Cerebellar cortex (tissue), 1 donor: ENCODE measurements at regions not wholly inside any gene's neighbourhood (a gene's known extent, or its start where the extent isn't known, plus 50 kb on each side); places are given as distances from the start of the nearest gene placed in this dataset.
A peak's percentile ranks its signal among the peaks of the same experiment; 100 is the strongest.

ENCODE experiments used
- DNase-seq: peaks from one replicate; pipeline ENCODE4 v3.0.0-alpha.2; 2015; ENCODE audit warnings: low spot score

DNA sequence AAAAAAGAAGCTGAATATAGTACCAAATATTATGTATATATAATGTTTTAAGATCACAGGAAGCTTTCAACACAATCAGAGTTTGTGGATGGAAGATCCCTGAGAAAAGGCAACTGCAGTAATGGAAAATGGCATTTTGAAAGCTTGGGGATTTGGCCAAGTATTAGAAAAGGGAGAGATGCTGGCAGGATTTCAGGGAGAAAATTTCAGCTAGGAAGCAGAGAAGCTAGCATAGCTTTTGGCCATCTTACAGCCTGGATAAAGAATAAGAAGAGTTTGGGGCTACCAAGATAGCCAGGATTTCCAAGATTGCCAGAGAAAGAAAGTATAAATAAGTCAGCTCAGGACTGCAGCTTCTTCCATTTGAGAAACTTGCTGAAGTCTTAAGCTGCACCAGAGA, 440.8 kb upstream of the LUZP2 start:
- no peak for DNase-seq

DNA sequence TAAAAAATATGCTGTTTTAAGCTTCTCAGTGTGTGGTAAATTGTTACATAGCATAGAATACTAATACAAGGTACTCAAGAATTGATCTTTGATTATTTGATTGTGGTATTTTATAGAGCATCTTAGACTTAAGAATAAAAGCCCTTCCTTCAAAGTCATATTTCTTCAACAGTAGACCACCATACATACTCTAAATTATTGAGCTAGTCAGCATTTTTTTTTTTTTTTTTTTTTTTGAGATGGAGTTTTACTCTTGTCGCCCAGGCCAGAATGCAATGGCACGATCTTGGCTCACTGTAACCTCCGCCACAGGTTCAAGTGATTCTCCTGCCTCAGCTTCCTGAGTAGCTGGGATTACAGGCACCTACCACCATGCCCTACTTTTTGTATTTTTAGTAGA, 436.7 kb upstream of the LUZP2 start:
- no peak for DNase-seq

DNA sequence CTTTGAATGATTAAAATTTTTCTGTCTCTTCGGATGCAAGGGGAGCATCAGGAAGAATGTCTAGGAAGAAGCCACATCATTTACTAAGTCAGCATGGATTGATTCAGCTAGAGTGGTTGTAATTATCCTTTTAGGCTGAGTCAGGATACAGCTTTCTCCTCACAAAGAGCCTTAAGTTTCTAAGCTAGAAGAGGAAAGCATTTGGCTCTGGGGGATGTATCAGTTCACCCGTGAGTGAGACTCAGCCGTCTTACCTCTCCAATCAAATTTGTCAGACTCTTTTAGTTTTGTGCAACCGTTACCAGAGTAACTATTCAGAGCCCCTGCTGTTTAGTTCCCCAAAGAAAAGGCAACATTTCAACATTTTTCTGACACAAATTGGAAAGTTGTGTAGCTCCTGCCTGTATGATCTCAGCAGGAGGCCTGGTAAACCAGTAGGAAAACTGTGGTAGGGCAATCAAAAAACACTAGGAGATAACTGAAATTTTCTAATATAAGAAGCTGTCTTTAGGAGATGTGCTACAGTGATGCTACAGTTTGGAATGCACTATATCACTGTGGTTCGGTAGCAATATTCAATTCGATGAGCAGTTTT, 432.4 kb upstream of the LUZP2 start:
- no peak for DNase-seq

DNA sequence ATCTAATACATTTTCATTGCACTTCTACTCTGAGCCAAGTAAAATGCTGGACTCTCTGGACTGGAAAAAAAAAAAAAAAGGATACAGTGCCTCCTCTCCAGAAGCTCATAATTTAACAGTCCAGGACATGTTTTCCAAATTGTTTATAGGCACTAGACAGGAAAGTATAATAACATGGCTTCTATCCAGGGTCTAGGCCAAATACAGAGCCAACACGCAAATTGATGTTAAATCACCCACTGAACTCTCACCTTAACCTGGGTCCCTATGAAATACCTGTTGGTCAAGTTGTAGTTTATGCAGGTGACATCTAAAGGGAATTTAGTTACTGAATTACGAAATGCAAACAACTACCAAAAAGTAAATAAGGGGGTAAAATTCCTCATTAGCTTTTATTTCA, 428.7 kb upstream of the LUZP2 start:
- no peak for DNase-seq

DNA sequence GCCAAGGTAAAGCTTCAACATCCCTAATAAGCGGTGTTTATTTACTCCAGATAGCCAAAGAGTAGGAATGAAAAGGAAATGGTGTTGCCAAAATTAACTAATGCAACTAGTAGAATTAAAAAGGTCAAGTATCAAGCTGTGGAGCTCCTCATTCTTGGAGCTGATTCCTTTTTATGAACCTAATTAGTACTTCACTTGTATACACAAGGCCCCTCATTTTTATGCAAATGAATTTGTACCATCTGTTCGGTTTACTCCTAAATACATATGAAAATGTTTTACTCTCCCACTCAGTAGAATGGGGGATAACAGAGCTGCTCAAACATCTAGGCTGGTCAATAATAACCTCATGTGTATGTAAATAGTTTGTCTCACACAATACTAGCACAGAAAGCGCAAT, 426.4 kb upstream of the LUZP2 start:
- DNase-seq: no peak

DNA sequence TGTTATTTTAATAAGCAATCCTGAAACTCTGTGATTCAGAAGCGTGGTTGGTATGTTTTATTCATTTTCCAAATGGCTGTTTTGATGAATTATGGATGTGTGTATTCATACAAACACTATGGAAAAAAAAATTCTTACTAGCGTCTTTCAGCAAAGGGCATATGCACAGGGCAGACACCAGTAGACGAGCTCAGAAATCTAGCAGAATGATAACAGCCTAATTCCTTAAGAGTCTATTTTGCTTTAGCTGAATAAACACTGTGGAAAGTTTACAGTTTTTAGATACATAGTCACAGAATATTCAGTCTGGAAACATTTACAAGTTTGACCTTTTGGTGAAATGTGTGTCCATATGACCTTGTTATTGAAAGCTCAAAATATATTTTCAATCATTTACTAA, 418.8 kb upstream of the LUZP2 start:
- DNase-seq: no peak

DNA sequence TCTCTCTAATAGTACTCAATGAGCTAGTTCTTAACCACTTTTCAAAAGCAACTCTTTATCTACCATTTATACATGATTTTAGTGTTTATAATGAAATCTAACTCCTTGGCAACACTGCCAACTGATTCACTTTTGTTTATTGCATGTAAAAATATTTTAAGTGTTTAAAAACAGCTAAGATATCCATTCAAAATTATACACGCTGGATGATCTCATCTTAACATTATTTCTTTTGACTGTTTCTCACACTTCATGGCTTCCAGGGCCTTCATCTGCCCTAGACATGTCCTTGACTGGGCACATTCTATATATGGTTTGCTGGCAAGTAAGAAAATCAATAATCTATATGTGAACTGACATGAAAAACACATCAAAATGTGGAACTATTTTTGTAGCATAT, 414.6 kb upstream of the LUZP2 start:
- no peak for DNase-seq

DNA sequence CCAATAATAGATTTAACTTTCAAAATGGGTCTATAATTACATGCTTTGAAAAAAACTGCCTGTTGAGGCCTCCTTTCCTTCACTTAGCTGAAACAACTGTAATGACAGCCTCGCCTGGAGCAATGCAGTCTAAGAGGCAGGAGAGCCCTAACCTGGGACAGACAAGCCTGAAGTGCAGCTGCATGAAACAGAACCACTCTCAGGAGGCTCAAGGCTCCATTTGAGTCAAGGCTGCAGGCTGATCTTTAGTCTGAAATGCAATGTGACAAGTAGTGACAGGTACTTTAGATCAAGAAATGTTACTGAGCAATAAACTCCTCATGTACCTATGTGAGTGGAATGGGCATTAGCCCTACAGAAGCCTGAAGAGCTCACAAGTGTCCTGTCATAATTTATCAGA, 414.0 kb upstream of the LUZP2 start:
- no peak for DNase-seq

DNA sequence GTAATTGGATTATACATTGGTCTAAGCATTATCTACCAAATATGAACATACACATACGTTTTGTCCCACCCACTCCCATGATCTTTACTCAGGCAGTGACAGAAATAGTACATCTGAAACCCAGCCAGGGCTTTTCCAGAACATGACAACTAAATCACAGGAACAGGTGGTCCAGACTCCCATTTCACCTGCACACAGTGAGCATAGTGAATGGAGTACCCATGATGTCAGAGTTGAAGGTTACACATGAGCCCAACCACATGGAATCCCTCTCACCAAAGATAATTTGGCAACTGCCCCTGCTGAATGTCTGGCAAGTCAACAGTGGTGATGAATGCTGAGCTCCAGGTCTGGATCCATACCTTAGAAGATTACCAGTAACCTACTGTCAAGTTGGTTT, 411.9 kb upstream of the LUZP2 start:
- no peak for DNase-seq

DNA sequence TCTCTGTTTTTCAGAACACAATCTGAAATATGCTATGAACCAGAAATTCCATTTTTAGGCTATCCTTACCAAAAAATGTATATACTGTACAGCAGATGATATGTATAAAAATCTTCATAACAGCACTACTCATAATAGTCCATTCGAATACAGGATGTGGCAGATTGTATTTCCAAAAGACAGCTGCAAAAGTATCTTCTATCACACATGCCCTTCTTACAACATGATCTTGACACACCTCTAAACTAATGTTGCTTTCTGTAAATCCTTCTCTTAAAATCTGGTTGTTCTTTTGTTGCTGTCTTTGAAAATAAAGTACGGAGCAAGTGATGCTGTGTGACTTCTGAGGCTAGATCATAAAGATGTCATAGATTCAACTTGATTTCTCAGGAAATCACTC, 409.9 kb upstream of the LUZP2 start:
- no peak for DNase-seq

DNA sequence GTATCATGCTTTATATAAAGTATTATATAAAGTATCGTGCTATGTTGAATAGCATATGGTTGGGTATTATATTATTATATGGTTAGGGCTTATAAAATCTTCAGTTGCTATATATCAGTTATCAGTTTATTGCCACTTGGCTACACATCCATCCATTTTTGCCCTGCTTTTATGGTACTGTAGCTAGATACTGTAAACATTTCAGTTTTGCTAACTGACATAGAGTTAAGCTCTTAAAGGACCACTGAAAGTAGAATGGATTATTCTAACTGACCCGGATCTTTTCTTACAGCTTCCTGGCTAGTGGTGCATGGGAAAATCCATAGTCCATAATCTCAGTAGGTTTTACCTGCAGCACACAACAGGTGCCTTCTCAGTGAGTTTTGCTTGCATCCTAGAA, 405.3 kb upstream of the LUZP2 start:
- no peak for DNase-seq

DNA sequence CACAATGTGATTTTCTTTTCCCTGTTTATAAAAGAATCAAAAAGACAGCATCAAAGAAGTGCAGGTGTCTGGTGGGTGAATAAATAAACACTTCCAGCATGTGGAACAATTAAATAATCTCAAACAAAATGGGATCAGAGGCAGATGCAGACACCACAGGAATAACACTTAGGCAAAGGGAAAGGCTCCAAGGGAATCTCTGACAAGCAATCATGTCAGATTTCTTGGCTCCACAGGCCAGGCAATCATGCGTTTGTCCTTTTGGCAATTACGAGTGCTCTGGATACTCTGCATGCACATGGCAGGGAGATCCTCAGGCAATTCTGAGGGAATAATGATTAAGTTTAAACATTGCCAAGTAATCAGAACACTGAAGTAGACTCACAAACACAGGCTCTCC, 403.5 kb upstream of the LUZP2 start:
- DNase-seq: peak; percentile 19

DNA sequence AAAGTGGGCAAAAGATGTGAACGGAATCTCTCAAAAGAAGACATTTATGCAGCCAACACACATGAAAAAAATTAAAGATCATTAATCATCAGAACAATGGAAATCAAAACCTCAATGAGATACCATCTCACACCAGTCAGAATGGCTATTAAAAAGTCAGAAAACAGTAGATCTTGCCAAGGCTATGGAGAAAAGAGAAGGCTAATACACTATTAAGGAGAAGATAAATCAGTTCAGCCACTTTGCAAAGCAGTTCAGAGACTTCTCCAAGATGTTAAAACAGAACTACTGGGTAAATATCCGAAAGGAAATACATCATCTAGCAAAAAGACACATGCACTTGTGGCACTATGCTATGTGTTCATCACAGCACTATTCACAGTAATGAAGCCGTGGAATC, 388.2 kb upstream of the LUZP2 start:
- no peak for DNase-seq

DNA sequence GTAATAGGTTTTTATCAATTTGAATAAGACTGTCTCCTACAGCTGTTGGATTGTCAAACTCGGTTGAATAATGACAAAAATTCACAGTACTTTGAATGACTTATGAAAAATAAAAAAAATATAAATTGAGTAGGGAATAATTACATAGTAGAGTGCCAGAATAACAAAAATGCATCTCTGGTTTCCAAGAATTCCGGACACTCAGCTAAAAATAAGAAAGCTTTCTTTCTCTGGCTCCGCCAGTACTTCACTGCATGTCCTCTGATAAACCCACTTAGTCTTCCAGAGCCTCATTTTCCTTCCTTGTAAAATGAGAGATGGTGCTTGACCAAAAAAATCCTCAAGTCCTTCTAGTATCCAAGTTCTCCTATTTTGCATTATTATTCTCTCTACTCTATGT, 374.6 kb upstream of the LUZP2 start:
- DNase-seq: no peak

DNA sequence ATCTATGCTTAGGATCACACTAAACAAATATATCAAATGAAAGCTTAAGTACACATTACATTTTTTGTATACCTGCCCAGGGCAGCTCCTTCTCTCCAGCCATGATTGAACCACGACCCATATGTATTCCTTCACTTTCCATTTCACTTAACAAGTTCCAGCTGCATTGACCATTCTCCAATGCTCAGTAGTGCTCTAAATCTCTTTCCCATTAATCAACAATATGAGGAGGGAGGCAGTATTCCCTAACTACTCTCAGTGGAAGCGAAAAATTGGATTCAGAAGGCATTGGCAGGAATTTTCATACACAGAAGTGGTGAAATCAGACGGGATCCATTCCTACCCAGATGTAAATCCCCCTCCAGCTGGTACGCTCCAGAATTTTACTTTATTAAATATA, 372.0 kb upstream of the LUZP2 start:
- DNase-seq: no peak

DNA sequence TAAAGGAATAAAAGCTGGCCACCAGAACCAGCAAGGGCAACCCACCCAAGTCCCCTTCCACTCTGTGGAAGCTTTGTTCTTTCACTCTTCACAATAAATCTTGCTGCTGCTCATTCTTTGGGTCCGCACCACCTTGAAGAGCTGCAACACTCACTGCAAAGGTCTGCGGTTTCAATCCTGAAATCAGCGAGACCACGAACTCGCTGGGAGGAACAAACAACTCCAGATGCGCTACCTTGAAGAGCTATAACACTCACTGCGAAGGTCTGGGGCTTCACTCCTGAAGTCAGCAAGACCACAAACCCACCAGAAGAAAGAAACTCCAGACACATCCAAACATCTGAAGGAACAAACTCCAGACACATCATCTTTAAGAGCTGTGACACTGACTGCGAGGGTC, 365.2 kb upstream of the LUZP2 start:
- DNase-seq: no peak

DNA sequence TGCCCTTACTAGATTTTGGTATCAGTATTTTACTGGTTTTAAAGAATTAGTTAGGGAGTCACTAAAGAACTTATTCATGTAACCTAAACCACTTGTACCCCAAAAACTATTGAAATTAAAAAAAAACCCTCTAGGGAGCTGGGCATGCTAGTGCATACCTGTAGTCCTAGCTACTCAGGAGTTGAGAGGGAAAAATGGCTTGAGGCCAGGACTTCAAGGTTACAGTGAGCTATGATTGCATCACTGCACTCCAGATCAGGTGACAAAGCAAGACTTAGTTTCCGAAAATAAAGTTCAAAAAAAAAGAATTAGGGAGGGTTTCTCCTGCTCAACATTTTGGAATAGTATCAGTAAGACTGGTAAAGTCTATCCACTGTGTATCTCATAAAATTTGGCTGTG, 364.4 kb upstream of the LUZP2 start:
- DNase-seq: no peak

DNA sequence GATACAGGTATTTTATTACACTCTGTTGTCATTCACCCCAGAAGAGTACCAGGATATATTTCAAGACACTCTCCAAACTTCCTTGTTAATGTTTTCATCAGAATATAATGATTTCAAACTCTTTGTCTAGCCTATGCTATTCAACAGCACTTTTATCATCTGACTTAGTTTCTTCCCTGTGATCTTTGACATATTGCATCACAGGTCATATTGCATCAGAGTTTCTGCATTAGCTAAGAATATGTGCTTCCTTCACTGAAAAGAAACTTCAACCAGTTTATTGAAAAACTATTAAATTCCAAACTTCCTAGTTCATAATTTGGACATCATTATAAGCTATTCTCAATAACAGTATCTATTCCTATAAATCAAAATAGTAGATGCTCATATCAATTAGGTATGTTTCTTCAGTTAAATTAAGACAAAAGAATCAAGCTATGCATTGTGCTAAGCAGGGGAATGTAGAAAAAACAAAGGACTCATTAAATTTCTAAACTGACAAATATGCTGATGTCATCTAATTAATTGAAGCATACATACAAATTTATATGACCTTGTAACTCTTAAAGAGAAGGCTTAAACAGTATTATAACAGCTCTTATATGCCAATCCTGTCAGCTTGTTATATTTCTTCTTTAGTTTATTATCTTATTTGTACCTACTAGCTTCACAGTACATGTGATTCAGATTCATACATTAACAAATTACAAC, 361.8 kb upstream of the LUZP2 start:
- DNase-seq: no peak

DNA sequence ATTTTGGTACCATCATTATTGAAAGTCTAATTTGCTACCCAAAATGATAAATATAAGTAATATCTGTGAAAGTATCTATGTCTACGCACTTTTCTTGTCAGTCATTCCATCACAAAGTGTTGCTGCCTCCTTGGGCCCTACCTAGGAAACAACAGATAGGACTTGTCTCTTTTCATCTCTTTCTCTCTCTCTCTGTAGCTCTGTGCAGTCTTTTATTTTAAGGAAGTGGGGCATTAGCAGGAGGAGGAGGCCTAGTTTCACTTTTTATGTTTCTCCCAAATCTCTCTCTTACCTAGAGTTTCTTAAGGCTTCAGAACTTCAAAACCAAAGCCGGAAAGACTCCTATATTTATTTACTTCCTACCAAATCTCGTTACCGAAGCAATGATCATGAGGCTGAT, 354.8 kb upstream of the LUZP2 start:
- no peak for DNase-seq

DNA sequence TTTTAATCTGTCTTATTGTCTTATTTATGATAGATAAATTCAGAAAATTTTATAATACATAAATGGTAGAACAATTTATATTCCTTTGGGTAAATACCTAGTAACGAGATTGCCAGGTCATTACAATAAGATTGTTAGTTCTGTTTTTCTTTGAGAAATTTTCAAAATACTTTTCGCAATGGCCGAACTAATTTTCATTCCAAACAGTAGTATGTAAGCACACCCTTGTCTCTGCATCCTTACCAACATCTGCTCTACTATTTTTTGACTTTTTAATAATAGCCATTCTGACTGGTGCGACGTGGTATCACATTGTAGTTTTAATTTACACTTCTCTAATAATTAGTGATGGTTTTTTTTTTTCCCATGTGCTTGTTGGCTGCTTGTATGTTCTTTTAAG, 351.4 kb upstream of the LUZP2 start:
- DNase-seq: no peak

DNA sequence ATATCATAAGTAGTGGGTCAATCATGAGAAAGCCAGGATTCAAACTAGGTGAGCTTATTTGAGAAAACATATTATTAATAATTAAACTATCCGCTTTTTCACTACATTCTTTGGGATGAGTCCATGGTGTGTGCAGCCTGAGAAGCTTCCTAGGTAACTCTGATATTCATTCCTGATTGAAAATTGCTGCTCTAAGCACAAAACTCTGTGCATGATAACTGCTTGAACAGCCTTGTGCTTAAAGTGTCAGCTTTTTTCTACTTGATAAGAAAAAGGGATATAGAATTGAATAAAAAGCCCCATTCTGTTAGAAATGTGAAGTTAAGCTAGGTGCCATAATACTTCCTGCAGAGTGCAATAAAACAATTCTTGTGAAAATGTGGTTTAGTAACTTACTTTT, 343.5 kb upstream of the LUZP2 start:
- no peak for DNase-seq

DNA sequence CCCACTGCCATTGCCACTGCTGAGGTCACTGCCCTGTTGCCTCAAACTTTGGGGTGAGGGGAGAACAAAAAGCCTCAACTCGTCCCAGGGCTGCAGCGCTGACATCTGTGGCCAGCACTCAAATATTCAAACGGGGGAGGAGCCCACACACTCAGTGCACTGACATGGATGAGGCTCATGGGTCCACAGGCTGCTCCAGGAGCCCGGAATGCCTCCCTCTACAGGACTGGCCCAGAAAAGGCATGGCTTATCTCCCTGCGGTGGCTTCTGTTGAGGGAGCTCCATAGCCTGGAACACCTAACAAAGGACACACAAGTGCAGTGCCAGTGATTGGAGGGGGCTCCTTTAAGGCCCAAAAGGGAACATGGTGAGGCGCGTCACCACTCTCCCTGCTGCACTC, 341.1 kb upstream of the LUZP2 start:
- no peak for DNase-seq

DNA sequence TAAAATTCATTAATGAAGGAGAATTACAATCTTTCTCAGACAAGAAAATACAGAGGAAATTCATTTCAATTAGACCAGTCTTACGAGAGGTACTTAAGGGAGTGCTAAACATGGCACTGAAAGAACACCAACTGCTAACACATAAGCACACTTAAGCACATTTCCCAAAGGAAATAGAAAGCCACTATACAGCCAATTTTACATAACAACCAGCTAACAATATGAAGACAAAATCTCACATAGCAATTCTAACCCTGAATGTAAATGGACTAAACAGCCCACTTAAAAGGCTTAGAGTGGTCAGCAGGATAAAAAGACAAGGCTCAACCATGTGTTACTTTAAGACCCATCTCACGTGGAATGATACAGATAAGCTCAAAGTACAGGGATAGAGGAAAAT, 339.5 kb upstream of the LUZP2 start:
- no peak for DNase-seq

DNA sequence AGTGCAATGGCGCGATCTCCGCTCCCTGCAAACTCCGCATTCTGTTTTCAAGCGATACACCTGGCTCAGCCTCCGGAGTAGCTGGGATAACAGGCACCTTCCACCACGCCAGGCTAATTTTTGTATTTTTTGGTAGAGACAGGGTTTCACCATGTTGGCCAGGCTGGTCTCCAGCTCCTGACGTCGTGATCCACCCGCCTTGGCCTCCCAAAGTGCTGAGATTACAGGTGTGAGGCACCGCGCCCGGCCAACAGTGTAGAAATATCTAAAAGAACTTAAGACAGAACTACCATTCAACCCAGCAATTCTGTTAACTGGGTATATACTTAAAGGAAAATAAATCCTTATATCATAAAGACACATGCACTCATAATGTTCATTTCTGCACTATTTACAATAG, 335.3 kb upstream of the LUZP2 start:
- DNase-seq: no peak
